ENCODE measurements at regions not wholly inside any gene's neighbourhood (a gene's known extent, or its start where the extent isn't known, plus 50 kb on each side); places are given as distances from the start of the nearest gene placed in this dataset.

DNA sequence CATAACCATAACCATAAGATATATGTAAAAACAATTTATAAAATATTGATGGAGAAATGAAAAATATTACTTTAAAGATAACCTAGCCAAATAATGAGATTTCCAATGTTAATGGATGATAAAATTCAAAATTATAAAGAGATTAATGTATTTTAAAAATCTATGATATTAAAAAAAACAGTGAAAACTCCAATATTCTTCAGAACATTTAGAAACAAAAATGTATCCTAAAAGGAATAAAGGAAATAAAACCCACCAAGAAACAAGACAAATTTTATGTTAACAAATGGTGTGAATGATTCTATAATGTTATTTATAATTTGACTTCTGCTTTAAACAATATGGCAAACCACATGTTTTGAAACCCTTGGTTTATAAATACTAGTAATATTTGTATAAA lies 1587.8 kb downstream of the PCDH9 start:
- TF ChIP-seq CTCF (conservative IDR thresholded peaks at IDR 0.05; ENCODE audit: low read length) (no peak), EZH2phosphoT487 (IDR thresholded peaks at IDR 0.05; ENCODE audit: borderline replicate concordance) (no peak)

Data from Loucy (cell line).